T-helper 1 cell (primary cell): ENCODE measurements at regions not wholly inside any gene's neighbourhood (a gene's known extent, or its start where the extent isn't known, plus 50 kb on each side); places are given as distances from the start of the nearest gene placed in this dataset.
A peak's percentile ranks its signal among the peaks of the same experiment; 100 is the strongest.

Experiments used
- DNase-seq, 5 donors: peaks; one replicate each; pipeline ENCODE4 v3.0.0-alpha.2; 2012 to 2020

DNA sequence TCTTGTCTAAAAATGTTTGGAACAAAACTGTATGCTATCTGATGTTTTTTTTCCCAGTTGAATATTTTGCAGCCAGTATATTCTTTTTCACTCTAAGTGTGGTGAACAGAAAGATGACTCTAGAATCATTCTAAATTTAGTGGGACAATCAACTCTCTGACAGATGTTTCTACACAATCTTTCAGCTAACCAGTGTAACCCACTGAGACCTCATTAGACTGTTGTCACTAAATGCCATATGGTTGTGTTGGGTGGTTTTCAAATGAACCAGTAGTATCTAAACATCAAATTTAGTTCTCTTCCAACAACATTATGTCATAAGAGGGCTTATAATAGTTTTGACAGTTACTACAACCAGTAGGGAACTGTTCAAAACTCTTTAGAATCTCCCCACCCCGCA lies 129.6 kb upstream of the PRLR start:
- DNase-seq = no peak

GRCh38 chr5:35357973-35358372 lies 127.7 kb upstream of the PRLR start:
- DNase-seq = no peak

GRCh38 chr5:35356725-35357124 lies 126.4 kb upstream of the PRLR start:
- no peak for DNase-seq

GRCh38 chr5:35354751-35355150 lies 124.5 kb upstream of the PRLR start:
- DNase-seq = no peak

DNA sequence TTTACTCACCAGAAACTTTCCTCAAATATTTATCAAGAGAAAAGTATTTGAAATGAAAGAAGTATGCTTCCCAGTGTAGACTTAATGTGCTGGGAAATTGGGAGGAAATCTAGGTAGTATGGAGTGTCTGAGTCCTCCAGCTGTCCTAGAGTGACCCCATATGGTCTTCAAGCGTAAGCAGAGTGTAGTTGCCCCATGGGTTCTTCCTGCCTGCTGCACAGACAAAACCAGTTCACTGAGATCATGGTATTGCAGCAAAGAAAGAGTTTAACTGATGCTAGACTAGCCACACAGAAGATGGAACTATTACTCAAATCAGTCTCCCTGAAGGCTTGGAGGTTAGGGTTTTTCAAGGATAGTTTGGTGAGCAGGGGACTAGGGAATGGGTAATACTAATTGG lies 114.9 kb upstream of the PRLR start:
- no peak for DNase-seq

GRCh38 chr5:35342664-35343063 lies 112.4 kb upstream of the PRLR start:
- no peak for DNase-seq

DNA sequence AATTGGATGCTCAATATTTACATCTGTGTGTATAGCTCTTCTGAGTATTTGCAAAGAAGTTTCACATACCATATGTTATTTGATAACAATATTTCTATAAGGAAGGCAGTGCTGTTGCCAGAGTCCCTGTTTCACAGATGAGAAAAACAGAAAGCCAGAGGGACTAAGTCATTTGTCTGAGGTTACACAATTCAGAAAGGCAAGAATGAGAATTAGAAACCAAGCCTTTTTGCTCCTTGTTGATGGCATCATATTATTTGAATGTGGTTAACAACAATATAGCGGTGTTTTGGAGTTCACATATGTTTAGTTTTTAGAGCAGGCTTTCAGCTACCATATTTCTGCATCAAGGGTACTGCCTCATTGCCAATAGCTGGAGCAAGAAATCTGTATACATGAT lies 110.9 kb upstream of the PRLR start:
- DNase-seq = no peak

- DNase-seq = no peak
Measured at GRCh38 chr5:35339616-35340100, 109.4 kb upstream of the PRLR start.

DNA sequence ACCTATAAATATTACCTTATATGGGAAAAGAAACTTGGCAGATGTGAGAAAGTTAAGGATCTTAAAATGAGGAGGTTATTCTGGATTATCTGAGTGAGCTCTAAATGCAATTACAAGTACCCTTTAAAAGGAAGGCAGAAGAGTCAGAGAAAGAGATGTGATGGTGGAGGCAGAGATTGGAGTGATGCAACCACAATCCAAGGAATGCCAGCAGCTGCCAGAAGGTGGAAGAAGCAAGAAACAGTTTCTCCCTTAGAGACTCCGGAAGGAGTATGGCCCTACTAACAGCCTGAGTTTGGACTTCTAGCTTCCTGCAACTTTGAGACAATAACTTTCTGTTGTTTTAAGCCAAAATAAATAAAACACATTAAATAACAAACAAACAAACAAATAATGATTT lies 108.7 kb upstream of the PRLR start:
- no peak for DNase-seq

DNA sequence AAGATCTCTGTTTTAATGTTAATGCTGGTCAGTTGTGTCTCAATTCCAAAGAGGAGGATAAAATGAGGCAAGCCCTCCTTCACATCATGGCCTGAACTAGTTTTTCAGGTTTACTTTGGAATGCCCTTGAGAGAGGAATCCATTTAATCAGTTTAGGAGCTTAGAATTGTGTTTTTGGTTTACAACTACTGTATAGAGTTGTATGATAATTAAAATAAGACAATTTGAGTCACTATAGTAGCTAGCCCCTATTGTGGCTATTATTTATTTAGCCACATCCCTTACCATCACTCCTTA lies 107.8 kb upstream of the PRLR start:
- no peak for DNase-seq

DNA sequence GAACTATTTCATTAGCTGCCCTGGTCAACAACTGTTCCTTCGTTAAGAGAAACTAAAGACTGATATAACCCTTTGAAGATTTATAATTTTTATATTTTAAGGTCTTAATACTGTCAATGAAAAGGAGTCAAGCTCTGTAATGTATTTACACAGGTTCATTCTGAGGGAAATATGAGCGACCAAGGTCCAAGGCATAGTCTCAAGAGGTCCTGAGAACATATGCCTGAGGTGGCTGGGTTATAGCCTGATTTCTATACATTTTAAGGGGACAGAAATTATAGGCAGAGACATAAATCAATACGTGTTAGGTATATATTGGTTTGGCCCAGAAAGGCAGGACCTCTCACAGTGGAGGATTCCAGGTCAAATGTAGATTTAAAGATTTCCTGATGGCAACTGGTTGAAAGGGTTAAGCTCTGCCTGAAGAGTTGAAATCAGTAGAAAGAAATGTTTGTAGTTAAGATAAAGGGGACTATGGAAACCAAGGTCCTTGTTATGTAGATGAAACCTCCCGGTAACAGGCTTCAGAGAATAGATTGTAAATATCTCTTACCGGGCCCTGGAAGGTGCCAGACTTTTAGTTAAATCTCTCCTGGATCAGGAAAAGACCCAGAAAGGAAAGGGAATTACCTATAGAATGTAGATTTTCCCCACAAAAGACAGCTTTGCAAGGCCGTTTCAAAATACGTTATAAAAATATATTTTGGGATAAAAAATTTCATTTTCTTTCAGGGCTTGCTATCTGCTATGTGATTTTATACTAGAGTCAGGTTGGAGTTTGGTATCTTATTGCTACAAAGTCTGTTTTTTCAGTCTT lies 107.3 kb upstream of the PRLR start:
- no peak for DNase-seq

- DNase-seq = no peak
Measured at GRCh38 chr5:35336230-35336629, 105.9 kb upstream of the PRLR start.

DNA sequence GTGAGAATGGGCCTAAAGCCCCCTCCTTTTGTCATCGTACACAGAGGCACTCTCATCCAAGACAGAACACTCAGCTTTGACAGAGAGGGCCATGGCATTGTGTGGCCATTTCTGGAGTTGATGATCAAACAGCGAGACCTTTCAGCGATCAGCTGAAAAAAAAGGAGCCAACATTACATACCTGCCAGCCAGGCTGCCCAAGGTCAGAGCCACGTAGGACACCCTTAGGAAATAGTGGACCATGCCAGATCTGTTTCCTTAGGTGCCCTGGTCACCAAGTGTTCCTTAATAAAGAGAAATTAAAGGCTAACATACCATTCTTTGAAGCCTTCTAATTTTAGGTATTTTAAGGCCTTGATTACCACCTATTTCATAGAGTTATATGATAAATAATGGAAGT lies 105.5 kb upstream of the PRLR start:
- no peak for DNase-seq

GRCh38 chr5:35333366-35333765 lies 103.1 kb upstream of the PRLR start:
- no peak for DNase-seq

- no peak for DNase-seq
Measured at GRCh38 chr5:35331956-35332950, 102.0 kb upstream of the PRLR start.

DNA sequence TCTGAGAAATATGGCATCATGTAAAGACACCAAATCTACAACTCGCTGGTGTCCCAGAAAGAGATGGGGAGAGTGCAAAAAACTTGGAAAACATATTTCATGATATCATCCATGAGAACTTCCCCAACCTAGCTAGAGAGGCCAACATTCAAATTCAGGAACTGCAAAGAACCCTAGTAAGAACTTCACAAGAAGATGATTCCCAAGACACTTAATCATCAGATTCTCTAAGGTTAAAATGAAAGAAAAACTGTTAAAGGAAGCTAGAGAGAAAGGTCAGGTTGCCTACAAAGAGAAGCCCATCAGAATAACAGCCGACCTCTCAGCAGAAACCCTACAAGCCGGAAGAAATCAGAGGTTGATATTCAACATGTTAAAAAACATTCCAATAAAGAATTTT lies 95.5 kb upstream of the PRLR start:
- DNase-seq = no peak

- no peak for DNase-seq
Measured at GRCh38 chr5:35324679-35325078, 94.4 kb upstream of the PRLR start.

GRCh38 chr5:35324201-35324600 lies 93.9 kb upstream of the PRLR start:
- no peak for DNase-seq

DNA sequence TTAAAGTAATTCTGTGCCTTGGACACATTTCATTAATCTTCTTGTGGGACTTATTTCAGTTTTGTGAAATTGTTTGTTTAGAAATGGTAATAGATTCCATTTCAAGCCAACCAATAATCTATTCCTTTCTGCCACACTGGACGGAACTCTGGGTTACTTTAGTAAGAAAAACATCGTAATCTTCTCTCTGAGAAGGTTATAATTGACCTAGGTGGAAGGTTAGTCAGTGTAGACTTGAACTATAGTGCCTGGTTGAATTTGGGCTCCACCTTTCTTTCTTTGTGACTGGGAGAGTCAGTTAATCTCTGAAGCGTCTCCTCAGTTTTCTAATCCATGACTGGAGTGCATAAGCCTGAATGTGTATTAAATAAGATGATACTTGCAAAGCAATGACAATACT lies 89.7 kb upstream of the PRLR start:
- DNase-seq = no peak

GRCh38 chr5:35319333-35320002 lies 89.2 kb upstream of the PRLR start:
- peak in 1 of 5 donors; percentile 71 for DNase-seq

GRCh38 chr5:35317586-35317985 lies 87.3 kb upstream of the PRLR start:
- DNase-seq = no peak

DNA sequence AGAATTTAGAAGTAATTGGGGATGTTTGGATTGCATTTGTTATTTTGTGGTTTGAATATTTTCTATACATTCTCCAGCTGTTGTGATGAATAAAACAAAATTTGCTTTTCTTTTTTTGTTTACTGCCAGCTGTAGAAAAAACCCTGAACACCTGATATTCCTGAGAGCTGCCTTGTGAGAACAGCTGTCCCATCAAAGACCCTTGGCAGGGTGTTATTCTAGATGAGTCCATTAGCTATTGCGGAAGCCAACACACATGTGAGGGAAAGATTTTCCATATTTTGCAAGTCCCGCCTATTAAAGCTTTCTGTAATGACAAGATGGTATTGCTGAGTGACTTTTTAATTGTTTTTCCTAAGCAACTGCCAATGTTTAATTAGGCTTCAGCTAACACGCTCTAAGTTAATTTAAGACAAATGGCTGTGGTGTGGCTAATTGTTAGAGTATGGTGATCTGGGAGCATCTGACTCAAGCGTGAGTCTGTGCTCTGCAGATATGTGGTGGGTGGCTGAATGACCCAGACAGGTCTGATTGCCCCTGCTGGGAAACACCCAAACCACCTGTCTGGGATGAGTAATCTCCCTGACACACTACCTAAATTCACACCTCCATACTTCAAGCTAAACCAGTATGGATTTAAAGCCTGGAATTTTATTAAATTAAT lies 86.5 kb upstream of the PRLR start:
- DNase-seq = no peak

DNA sequence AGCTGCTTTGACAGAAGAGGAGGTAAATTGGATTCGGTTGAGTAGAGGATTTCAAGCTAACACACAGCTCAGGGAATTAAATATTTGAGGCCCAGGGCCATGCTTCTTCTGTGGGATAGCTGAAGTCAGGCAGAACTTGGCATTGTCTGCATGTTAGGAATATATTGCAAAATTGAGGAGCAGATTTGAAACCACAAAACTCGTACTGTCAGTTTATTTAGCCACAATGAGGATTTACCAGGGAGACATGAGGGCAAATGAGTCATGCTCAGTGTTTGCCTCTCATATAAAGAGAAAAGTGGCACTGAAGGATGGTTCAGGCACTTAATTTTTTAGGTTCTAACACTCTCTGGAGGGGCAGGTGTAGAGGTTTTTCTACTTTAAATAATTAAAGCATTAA lies 83.0 kb upstream of the PRLR start:
- no peak for DNase-seq
